ENCODE measurements at regions not wholly inside any gene's neighbourhood (a gene's known extent, or its start where the extent isn't known, plus 50 kb on each side); places are given as distances from the start of the nearest gene placed in this dataset.
"Not testable (repeated sequence)": the region's sequence is repeated elsewhere in the genome, so short reads cannot be mapped to it uniquely, and the experiment has no call there.

GRCh38 chr20:47862574-47863240 is 77.4 kb upstream of the SULF2 start:
- no peak for DNase-seq (ENCODE audit: low read depth in 2 of 3, low spot score in 1 of 3)

- no peak for DNase-seq (ENCODE audit: low read depth in 2 of 3, low spot score in 1 of 3)
Measured at GRCh38 chr20:47861116-47861515, 75.8 kb upstream of the SULF2 start.

- no peak for DNase-seq (ENCODE audit: low read depth in 2 of 3, low spot score in 1 of 3)
Measured at GRCh38 chr20:47860049-47860830, 75.0 kb upstream of the SULF2 start.

- DNase-seq (ENCODE audit: low read depth in 2 of 3, low spot score in 1 of 3) = no peak
Measured at GRCh38 chr20:47859278-47859677, 74.0 kb upstream of the SULF2 start.

GRCh38 chr20:47857569-47858464 is 72.5 kb upstream of the SULF2 start:
- DNase-seq (ENCODE audit: low read depth in 2 of 3, low spot score in 1 of 3) = no peak

GRCh38 chr20:47857187-47857568 is 71.9 kb upstream of the SULF2 start:
- no peak for DNase-seq (ENCODE audit: low read depth in 2 of 3, low spot score in 1 of 3)

- DNase-seq (ENCODE audit: low read depth in 2 of 3, low spot score in 1 of 3) = no peak
Measured at GRCh38 chr20:47855799-47856198, 70.5 kb upstream of the SULF2 start.

GRCh38 chr20:47854687-47855212 is 69.5 kb upstream of the SULF2 start:
- no peak for DNase-seq (ENCODE audit: low read depth in 2 of 3, low spot score in 1 of 3)

- no peak for DNase-seq (ENCODE audit: low read depth in 2 of 3, low spot score in 1 of 3)
Measured at GRCh38 chr20:47851774-47852173, 66.5 kb upstream of the SULF2 start.

GRCh38 chr20:47850146-47850545 is 64.9 kb upstream of the SULF2 start:
- DNase-seq (ENCODE audit: low read depth in 2 of 3, low spot score in 1 of 3) = no peak

GRCh38 chr20:47849596-47849995 is 64.3 kb upstream of the SULF2 start:
- no peak for DNase-seq (ENCODE audit: low read depth in 2 of 3, low spot score in 1 of 3)

GRCh38 chr20:47849006-47849405 is 63.7 kb upstream of the SULF2 start:
- no peak for DNase-seq (ENCODE audit: low read depth in 2 of 3, low spot score in 1 of 3)

- DNase-seq (ENCODE audit: low read depth in 2 of 3, low spot score in 1 of 3) = not testable (repeated sequence)
Measured at GRCh38 chr20:47848534-47848933, 63.3 kb upstream of the SULF2 start.

GRCh38 chr20:47847884-47848485 is 62.7 kb upstream of the SULF2 start:
- DNase-seq (ENCODE audit: low read depth in 2 of 3, low spot score in 1 of 3) = no peak

- DNase-seq (ENCODE audit: low read depth in 2 of 3, low spot score in 1 of 3) = not testable (repeated sequence)
Measured at GRCh38 chr20:47847220-47847619, 61.9 kb upstream of the SULF2 start.

- not testable (repeated sequence) for DNase-seq (ENCODE audit: low read depth in 2 of 3, low spot score in 1 of 3)
Measured at GRCh38 chr20:47846651-47847050, 61.4 kb upstream of the SULF2 start.

- DNase-seq (ENCODE audit: low read depth in 2 of 3, low spot score in 1 of 3) = not testable (repeated sequence)
Measured at GRCh38 chr20:47845382-47845977, 60.2 kb upstream of the SULF2 start.

- DNase-seq (ENCODE audit: low read depth in 2 of 3, low spot score in 1 of 3) = not testable (repeated sequence)
Measured at GRCh38 chr20:47844568-47844906, 59.3 kb upstream of the SULF2 start.

- DNase-seq (ENCODE audit: low read depth in 2 of 3, low spot score in 1 of 3) = no peak
Measured at GRCh38 chr20:47843886-47844567, 58.7 kb upstream of the SULF2 start.

GRCh38 chr20:47842950-47843349 is 57.7 kb upstream of the SULF2 start:
- DNase-seq (ENCODE audit: low read depth in 2 of 3, low spot score in 1 of 3) = not testable (repeated sequence)
